PFSK-1 (cell line): ENCODE measurements at regions not wholly inside any gene's neighbourhood (a gene's known extent, or its start where the extent isn't known, plus 50 kb on each side); places are given as distances from the start of the nearest gene placed in this dataset.

Experiments used
- POLR2AphosphoS5 ChIP-seq: IDR thresholded peaks from 2 replicates; pipeline ENCODE4 v1.6.1; 2012; ENCODE audit warnings: low read depth, mild to moderate bottlenecking, control low read depth, low read length, moderate library complexity
- REST ChIP-seq, 2 experiments: IDR thresholded peaks; 2 replicates each; pipeline versions ENCODE4 v1.6.1 to v1.8.0; 2011 to 2012; ENCODE audit warnings: low read depth in 2 of 2, low read length in 2 of 2, control low read depth in 1 of 2, inconsistent platforms in 1 of 2, mild to moderate bottlenecking in 1 of 2, moderate library complexity in 1 of 2; ENCODE audit not compliant: insufficient read depth in 1 of 2
- SIN3A ChIP-seq: IDR thresholded peaks from 2 replicates; pipeline ENCODE4 v1.6.1; 2012; ENCODE audit warnings: mild to moderate bottlenecking, low read length, moderate library complexity, borderline replicate concordance; ENCODE audit not compliant: insufficient read depth
- TAF1 ChIP-seq: IDR thresholded peaks from 2 replicates; pipeline ENCODE4 v1.6.1; 2012; ENCODE audit warnings: low read length, control low read depth, borderline replicate concordance; ENCODE audit not compliant: insufficient read depth

- TF ChIP-seq REST (IDR thresholded peaks at IDR 0.05; ENCODE audit: insufficient read depth in 1 of 2, low read depth in 2 of 2, low read length in 2 of 2) = no peak
- TF ChIP-seq TAF1 = no peak
- TF ChIP-seq POLR2AphosphoS5 = no peak
- no peak for TF ChIP-seq SIN3A
Observed at GRCh38 chr2:176834226-176834625, 378.4 kb upstream of the HNRNPA3 start.
